HG03196 (cell line): ENCODE measurements at regions not wholly inside any gene's neighbourhood (a gene's known extent, or its start where the extent isn't known, plus 50 kb on each side); places are given as distances from the start of the nearest gene placed in this dataset.
"Not testable (repeated sequence)": the region's sequence is repeated elsewhere in the genome, so short reads cannot be mapped to it uniquely, and the experiment has no call there.

Source experiments
- ATAC-seq: cut with Tn5 transposase; IDR thresholded peaks from one replicate; pipeline ENCODE4 v1.9.1; 2021; ENCODE audit not compliant: unreplicated experiment

DNA sequence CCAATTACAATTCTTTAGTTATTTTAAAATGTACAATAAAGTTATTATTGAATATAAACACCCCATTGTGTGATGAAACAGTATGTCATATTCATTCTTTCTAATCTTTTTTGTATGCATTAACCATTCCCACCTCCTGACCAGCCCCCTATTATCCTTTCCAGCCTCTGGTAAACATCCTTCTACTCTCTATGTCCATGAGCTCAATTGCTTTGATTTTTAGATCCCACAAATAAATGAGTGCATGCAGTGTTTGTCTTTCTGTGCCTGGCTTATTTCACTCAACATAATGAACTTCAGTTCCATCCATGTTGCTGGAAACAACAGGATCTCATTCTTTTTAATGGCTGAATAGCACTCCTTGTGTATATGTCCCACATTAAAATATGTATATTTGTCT, 1858.9 kb upstream of the C9orf72 start:
- no peak for ATAC-seq

DNA sequence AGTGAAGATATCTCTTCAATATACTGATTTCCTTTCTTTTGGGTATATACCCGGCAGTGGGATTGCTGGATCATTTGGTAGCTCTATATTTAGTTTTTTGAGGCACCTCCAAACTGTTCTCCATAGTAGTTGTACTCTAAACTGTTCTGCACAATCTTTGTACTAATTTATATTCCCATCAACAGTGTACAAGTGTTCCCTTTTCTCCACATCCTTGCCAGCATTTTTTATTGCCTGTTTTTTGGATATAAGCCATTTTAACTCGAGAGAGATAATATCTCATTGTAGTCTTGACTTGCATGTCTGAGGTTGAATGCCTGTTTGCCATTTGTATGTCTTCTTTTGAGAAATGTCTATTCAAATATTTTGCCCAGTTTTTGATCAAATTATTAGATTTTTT, 1859.4 kb upstream of the C9orf72 start:
- not testable (repeated sequence) for ATAC-seq

DNA sequence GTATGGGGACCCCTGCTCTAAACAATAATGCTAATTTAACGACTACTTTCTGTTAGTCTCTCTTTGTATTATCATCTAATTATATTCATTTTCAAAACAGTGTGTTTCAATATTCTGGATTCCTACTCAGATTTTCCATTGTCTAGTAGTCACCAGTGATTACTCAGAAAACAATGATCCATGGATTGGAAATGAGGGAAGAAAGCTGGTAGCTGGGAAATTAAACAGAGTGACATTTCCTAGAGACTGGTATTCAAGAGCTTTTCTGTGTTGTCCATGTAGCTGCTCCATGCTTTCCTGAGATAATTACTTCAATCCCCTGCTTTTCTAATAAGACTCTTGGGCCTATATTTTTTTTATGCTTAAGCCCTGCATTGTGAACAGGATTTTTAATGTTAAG, 1862.1 kb upstream of the C9orf72 start:
- no peak for ATAC-seq

DNA sequence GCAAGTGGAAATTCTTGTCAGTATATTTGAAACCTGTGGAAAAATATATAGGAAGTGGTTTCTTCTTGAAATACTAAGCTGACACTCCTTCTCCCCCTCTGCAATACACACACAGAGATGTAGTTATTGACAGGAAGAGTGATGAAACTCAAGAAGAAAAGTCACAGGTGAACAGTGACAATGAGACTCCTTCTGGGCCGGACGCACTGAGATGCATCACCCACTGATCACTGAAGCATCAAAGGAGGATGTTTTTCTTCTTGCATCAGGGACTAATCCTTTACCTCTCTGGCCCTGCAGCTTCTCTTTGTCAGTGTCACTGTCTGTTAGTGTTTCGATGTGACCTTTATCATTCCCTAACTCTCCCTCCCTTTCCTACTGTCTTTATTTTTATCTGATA, 1864.2 kb upstream of the C9orf72 start:
- no peak for ATAC-seq

DNA sequence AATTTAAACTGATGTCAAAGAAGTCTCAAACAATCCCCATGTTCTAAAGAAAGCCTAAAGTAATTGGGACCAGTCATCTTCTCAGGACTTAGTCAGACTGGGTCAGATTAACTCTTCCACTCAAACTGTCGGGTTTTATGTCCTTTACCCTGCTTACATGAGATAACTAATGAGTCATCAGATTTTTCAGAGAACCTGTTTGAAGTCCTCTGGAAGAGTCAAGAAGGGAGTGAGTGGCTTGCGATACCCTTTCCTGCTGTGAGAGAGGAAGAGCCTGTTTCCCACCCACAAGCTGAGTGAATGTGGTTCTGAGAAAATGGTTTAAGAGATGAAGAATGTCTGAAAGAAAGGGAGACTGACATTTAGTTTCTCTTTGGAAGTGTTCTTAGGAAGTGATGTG, 1866.7 kb upstream of the C9orf72 start:
- no peak for ATAC-seq

DNA sequence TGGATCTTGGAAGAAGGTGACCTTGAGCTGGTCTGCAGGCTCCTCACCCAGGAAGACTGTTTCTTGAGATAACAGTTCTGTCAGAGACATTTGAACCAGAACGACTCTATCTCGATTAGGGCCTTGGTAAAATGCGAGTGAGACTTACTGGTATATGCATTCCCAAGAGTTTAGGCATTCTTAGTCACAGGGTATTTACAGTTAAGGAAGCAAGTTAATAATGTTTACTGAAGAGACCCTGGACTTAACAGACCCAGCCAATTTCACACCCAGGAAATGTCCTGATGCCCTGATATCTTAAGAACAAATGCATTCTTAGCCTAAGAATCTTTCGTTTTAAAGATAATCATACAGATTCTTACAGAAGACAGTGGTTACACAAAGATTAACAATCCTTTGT, 1867.2 kb upstream of the C9orf72 start:
- no peak for ATAC-seq

DNA sequence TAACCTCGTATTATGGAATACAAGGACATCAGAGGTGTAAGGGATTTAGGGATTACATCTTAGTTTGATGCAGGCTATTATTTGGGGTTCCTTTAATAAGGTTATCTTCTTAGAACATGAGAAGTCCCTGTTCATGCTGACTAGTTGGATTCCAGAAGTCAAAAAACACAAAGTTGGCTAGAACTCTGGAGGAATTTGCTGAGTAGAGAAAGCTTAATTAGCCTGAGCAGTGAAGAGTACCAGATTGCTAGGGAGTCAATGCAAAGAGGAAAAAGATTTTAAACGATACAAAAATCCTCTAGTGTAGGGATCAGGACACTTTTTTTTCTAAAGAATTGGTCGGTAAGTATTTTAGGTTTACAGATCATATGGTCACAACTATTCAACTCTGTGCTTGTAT, 1872.5 kb upstream of the C9orf72 start:
- ATAC-seq = no peak

DNA sequence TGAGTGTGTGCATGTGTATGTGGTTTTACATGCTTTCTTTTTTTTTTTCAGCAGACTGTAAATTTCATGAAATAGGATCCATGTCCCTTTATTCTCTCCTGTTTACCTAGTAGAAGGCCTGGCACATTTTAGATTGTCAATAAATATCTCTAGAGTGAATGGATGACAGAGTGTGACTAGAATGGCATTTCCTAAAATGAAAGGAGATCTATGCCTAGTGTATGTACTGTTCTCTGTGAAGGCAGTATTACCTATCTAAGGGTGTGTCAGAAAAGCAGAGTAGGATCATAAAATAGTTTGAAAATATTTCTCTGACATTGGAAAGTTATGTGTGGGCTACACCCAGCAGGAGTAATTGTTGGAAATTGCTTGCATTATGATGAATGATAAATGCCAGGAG, 1876.0 kb upstream of the C9orf72 start:
- no peak for ATAC-seq

DNA sequence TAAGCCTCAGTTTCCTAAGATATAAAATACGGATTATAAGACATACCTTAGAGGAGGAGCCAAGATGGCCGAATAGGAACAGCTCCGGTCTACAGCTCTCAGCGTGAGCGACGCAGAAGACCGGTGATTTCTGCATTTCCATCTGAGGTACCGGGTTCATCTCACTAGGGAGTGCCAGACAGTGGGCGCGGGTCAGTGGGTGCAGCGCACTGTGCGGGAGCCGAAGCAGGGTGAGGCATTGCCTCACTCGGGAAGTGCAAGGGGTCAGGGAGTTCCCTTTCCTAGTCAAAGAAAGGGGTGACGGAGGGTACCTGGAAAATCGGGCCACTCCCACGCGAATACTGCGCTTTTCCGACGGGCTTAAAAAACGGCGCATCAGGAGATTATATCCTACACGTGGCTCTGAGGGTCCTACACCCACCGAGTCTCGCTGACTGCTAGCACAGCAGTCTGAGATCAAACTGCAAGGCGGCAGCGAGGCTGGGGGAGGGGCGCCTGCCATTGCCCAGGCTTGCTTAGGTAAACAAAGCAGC, 1877.1 kb upstream of the C9orf72 start:
- not testable (repeated sequence) for ATAC-seq

DNA sequence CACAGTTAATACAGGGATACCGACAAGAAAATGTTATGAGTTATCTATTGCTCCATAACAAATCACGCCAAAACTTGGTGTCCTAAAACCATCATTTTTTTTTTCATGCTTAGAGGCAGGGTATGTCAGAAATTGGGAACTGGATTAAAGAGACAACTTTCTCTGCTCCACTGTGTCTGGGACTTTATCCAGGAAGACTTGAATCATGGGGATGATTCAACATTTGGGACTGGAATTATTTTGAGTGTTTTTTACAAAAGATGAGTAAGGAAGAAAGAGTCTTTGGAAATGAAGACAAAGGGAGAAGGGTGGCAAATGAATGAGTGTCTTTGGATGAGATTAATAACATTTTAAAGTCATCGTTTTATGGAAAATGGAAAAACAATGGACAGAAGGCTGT, 1883.7 kb upstream of the C9orf72 start:
- no peak for ATAC-seq

DNA sequence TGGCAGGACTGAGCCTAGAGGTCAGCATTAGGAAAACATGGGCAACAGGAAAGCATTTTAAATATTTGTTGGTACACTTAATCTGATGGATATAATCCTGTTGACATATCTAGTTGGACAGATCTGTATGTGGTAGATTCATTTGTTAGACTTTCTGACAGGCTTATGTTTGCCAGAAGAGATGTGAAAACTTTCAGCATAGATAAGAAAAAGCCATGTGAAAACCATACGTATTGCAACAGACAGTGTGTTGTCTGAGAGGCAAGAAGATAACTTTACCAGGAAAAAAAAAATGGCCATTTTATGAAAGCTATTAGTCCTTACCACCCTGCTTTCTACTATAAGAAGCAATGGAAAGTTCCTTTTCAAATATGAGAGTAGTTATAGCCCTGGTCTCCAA, 1902.2 kb upstream of the C9orf72 start:
- no peak for ATAC-seq

DNA sequence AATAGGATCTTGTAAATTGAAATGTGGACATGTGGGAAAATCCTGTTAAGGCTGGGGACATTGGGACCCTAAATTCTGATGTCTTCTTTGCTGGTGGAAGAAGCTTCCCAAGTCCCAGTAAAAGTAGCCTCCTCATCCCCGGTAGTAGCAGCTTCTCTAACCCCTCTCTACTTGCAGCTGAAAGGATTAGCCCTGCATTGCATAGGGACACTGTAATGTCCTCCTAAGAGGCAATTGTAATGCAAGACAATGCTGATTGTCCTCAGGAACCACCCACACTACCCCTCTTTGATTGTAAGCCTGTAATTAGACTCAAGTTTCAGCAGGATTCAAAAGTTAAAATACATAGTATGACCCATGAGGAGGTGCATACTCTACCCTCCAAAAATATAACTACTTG, 1938.4 kb upstream of the C9orf72 start:
- no peak for ATAC-seq

DNA sequence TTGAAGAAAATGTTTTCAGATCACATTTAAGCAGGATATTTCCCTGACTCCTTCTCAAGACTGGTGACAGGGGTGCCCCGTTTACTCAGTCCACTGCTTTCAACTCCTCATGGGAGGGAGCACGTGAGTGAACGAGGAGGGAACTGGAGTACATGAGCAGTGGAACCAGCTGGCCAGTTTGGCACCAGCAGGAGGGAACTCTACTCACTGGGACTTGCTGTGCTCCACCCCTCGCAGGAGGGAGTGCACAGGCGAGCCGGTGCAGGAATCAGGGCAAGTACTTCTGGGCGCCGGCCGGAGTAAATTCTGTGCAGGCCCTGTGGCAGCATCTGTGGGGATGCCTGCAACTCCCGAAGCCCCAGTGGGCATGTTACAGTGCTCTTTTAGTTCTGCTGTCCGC, 1941.1 kb upstream of the C9orf72 start:
- no peak for ATAC-seq

DNA sequence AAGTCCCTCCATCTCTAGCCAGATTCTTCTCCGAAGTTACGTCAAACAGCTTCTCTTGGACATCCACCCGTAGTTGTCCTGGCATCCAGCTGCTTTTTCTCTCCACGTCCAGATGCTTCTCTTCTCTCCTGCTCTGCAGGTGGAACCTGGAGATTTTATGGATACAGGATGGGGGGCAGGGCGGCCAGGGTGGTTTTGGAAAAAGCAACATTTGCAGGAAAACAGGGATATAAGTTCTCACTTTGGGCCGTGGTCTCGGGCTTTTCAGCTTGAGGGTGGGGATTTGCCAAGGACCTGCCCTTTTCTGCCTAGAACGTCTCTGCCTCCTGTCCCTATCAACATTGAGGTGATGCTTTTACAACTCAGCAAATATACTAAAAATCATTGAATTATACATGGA, 1941.6 kb upstream of the C9orf72 start:
- no peak for ATAC-seq

DNA sequence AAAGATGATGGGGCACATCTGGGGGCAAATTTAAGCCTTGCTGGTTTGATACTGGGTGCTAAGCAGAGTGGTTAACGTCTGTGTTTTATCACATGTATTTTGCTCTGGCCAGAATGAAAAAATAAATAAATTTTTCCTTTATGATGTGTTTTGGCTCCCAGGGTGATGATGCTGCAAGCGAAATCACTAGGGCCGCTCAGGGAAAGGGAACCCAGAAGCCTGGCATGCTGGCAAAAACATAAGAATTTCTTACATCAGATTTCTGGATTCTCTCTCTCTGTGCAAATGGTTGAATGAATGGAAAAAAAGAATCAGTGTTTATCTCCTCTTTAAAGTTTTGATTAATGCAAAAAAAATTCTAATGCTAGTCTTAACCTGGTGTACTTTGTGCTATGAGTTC, 1975.2 kb upstream of the C9orf72 start:
- no peak for ATAC-seq

DNA sequence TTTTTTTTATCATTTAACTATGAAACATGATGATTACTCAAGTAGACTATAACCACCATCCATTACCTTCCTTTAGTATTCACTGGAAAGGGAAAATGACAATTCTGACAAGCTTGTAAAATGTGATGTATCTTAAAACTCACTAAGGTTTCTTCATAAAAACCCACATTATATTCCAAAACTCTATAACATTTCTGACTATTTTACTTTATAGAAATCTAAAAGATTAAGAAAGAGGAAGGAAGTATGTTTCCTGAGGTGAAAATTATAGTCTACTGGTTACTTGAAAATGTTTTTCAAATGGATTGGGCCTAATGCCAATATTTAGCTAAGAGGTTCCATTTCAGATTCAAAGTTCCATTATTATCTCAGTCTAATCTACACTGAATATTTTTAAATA, 1982.2 kb upstream of the C9orf72 start:
- no peak for ATAC-seq

DNA sequence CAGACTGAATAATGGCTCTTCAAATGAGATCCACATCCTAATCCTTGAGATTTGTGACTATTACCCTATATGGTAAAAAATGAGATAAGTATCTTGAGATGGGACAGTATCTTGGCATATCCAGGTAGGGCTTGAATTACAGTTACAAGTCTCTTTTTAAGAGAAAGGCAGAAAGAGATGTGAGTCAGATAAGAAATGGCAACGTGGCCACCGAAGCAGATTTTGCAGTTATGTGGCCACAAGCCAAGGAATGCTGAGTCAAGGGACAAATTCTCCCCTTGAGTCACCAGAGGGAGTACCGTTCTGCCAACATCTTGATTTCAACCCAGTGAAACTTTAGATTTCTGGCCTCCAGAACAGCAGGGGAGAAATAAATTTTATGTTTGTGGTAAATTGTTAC, 1983.0 kb upstream of the C9orf72 start:
- no peak for ATAC-seq

DNA sequence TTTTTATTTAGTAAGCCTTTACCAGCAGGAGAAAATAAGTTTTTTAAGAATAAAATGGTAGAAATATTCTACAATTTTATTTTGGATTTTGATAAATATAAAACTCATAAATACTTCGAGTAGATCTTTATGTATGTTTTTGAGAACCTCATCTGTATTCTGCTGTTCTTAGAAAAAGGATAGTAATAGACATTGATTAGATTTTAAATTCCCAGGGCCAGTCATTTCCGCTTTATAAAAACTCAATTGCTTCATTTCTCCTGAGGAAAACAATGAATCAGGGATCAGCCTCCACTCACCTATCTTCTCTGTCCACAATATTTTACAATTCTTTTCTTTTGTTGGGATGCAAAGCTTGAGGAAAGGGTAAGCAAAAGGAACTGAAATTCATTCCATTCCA, 1983.5 kb upstream of the C9orf72 start:
- ATAC-seq = no peak

DNA sequence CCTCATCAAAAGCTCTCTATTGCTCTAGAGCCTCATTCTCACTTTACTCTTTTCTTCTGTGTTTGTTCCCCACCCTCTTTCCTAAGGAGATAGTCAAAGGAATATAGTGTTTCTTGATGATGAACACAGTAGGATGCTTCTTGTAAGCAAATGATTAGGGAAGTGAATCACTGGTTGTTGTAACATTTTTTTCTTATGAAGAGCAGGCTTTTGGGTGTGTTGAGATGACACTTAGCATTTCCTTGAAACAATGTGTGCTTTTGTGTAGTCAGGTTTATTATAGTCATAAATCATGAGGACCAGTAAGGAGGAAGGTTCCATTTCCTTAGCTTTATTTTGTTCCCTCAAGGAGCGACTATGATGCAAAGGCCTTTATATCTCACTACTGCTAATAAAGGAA, 1991.3 kb upstream of the C9orf72 start:
- ATAC-seq = no peak

DNA sequence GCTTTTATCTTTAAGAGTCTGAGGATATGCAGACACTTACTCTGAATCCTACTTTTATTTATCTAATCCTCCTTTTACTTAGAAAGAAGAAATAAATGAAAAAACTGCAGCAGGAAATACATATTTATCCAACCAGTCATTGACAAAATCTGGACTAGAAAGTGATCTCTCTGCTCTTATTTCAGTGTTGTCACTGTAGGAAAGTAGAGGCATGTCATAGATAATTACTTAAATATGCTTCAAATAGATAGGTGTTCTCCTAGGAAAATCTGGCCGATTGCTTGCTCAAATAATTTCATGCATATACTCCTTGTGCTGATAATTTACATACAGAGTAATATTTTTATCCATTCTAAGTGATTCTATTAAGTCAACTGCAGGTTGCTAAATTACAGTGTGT, 2001.9 kb upstream of the C9orf72 start:
- no peak for ATAC-seq

DNA sequence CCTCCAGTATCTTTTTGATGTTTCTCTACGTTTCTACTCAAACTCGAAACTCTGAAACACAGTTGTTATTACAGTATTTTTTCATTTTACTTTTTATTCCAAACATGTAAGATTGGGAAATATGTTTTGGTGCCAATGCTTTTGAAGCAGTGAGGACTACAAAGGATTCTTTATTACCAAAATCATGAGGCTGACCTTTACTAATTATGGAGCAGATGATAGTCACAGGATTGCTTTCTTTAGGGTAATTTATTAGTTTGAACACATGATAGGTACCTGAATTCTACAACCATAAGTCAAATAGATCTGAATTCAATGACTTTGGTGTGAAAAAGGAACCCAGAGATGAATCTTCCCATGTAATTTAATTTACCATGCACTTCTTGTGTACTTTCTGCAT, 2015.1 kb upstream of the C9orf72 start:
- no peak for ATAC-seq

DNA sequence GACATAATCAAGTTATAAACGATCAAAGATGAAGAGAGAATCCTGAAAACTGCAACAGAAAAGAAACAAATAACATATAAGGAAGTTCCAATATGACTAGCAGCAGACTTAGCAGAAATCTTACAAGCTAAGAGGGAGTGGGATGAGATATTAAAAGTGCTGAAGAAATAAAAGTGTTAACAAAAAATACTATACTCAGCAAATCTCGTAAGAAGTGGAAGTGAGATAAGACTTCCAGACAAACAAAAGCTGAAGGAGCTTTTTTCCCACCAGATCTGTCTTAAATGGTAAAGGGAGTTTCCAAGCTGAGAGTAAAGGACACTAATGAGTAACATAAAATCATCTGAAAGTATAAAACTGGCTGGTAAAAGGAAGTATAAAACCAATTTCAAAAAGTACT, 2036.0 kb upstream of the C9orf72 start:
- no peak for ATAC-seq

DNA sequence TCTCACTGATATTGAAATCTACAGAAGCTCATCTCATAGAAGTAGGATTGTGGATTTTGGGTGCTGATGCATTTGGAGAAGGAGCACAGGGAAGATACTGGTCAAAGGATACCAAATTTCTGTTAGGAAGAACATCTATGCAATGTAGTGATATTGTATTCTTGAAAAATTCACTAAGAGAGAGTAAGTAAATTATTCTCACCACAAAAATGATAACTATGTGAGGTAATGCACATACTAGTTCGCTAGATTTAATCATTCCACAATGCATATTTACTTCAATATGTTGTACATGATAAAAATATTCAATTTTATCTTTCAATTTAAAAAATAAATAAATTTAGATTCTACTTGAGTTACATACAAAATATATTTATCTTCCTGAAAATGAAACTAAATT, 2040.5 kb upstream of the C9orf72 start:
- no peak for ATAC-seq

DNA sequence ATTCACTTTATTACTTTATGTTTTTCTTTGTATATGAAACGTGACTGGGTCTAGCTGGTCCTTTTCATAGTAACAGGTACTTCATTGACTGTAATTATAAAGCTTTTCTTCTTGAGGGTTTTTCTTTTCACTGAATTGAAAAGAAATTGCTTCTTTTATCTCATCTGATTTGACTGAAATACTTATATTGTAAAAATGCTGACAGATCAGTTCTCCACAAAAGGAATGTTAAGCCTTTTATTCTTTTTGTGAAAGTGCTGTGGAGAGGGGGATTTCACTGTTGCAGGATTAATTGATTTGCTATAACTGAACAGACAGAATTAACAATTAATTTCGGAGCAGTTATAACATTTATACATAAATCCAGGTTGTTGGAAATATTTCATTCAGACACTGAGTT, 2043.6 kb upstream of the C9orf72 start:
- ATAC-seq = no peak
